ENCODE measurements at regions not wholly inside any gene's neighbourhood (a gene's known extent, or its start where the extent isn't known, plus 50 kb on each side); places are given as distances from the start of the nearest gene placed in this dataset.

DNA sequence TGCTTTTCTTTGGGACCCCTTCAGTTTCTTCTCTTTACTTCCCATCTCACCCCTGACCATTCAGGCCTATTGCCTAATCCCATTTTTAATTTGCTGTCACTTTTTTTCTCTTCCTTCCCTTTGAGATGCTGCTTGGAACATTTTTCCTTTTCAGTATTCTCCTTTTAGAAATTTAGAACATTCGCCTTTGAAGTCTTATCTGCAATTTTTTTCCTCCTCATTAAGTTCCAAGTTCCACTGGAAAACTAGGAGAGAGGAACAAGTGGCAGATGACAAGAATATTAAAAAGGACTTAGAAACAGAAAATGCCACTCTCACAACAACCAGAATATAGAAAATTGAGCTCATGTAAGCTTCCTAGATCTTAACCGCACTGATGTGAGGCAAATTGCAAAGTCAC, 126.6 kb downstream of the PSMG1 start:
- DNase-seq (ENCODE audit: low spot score) = no peak

DNA sequence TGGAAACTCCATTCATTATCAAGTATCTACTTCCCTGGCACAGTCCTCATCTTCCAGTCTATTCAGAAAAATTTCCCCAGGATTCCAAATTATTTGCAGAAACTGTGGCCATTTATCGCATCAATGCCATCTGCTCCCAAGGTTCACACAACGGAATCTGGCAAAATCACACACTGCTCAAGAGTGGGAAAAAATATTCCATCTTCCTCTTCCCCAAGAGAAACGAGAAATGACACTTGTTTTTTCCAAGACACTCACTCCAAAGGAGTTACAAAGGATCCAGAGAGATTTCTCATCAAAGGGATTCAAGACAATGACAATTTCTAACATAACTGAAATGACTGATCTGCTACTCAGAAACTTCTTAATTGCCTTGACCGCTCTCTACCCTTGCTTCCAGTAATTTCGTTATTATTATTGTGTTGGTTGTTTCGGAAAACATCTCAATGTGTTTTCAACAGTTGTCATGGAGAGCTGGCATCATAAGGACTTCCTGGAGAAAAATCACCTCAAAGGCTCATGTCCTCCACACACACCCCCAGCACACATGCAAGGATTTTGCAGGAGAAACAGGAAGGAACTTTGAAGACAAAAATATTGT, 128.0 kb downstream of the PSMG1 start:
- no peak for DNase-seq (ENCODE audit: low spot score)

DNA sequence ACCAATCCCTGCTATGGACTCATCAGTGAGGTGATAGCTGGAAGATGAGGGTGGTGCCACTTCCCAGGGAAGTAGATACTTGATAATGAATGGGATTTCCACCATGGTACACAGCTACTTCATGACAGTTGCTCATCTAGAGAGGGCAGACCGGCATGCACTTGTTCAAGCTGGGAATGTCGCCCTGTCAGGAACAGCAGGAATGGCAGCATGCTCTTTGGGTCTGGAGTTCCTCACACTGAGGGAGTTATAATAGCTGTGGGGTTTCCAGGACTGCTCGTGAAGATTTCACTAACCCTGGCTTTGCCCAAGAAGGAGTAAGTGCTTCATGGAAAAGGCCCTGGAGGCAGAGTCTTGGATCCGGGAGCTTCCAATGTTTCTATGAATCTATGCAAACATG, 129.2 kb downstream of the PSMG1 start:
- DNase-seq (ENCODE audit: low spot score) = no peak

DNA sequence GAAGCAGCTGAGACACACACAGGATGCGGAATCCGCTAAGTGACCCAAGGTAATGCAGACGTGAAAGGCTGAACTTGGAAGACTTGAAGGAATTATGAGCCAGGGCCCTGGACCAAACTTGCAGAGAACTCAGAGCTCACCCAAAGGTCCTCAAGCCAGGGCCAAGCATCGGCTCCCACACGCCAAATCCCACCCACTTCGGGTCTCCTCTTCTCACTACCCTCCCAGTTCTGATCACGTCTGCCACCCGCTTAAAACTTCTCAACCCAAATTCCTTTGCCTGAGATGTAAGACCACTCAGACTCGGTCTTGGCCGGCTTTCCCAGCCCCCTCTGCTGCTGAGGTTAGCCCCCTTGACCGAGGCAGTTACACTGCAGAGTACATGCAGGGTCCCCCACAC, 130.1 kb downstream of the PSMG1 start:
- no peak for DNase-seq (ENCODE audit: low spot score)

DNA sequence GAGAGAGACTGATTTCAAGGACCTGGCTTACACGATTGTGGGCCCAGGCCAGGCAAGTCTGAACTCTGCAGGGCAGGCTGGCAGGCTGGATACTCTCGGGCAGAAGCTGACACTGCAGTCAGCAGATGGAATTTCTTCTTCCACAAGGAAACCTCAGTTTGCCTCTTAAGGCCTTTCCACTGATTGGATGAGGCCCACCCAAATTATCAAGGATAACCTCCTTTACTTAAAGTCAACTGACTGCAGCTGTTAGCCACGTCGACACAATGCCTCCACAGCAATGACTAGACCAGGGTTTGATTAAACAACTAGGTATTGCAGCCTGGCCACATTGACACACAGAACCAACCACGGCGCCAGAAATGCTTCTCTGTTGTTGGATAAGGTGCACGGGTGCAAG, 130.5 kb downstream of the PSMG1 start:
- no peak for DNase-seq (ENCODE audit: low spot score)

DNA sequence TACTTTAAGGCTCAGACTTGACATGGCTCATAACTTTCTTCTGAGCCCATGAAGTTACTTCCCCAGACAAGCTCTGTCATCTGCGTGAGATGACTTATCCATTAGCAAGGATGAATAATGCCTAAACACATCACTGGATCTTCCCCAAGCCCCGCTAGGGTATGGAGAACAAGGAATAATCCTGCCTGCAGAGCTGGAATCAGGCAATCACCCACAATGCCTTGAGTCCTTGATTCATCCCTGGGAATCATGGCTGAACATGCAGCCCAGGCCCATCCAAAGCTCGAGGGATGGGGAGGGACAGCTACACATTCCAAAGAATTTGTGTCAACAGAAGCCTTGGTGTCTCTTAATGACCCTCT, 131.7 kb downstream of the PSMG1 start:
- no peak for DNase-seq (ENCODE audit: low spot score)

DNA sequence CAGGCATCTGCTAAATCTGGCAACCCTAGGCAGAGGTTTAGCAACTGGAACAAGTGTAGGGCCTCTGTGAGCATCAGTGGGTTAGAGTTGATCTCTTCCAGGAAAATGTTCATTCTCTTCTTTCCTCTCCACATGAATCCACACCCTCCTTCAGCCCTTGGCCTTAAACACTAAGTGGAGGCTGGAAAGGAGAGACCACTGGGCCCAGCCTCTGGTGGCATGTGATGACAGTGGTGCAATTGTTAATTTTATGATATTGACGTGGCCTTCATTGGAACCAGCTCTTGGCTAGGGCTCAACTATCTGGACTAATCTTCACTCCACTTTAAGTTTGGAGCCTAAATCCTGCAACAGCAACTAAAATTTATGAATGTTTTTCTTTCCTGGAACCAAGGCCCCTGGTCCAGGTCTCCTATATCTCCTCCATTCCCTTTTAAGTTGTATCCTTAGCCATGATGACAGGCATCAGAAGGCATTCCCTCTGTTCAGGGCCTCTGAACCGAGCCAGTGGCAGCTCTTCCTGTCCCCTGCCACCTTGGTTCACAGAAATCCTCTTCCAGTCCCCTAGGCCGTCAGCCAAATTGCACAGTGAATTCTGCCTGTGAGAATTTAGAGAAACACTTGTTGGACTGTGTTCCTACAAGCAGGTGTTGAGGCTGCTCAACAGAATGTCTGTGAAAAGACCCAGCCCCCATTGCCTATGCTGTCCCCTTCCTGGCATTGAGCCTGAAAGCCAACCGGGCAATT, 132.2 kb downstream of the PSMG1 start:
- no peak for DNase-seq (ENCODE audit: low spot score)

DNA sequence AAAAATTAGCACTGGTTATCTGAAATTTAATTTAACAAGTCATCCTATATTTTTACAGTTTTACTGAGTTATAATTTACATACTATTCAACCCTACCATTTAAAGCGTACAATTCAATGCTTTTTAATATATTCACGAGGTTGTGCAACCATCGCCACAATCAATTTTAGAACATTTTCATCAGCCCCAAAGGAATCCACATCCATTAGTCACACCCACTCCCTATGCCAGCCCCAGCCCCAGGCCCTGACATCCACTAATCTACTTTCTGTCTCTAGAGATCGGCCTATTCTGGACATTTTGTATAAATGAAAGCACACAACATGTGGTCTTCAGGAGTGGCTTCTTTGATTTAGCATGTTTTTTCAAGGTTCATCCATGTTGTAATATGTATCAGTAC, 134.7 kb downstream of the PSMG1 start:
- DNase-seq (ENCODE audit: low spot score) = no peak

DNA sequence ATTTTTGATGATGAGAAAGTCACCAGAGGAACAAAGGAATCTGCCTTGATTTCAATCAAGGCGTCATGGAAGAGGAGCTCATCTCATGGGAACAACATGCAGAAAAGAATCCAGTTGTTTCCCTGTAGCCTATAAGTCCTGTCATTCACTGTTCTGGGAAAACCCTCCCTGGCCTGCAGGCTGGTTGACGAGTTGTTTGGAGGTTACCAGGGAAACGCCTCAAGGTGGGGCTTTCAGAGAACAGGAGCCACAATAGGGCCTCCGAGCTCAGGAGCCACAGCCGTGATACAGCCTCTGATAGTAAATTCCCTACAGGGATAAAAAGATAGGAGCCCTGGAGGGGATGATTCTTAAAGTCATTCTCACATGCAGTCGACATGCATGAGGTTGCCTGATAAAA, 135.2 kb downstream of the PSMG1 start:
- DNase-seq (ENCODE audit: low spot score) = peak; percentile 91

DNA sequence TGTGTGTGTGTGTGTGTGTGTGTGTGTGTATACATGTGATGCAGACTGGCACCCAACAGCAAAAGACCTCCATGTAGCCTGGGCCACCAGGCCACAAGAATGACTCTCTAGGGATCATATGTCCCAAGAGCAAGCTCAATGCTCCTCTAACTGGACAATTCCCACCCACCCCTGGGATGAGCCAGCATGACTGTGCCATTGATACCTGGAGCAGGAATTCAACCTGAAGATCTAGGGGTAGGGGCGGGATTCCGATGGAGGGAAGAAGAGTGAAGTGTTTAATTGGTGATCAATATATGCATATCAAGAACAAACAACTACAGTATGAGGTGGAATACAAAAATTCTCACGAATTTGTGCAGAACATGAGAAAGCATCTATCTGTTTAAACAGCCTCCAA, 136.2 kb downstream of the PSMG1 start:
- no peak for DNase-seq (ENCODE audit: low spot score)

DNA sequence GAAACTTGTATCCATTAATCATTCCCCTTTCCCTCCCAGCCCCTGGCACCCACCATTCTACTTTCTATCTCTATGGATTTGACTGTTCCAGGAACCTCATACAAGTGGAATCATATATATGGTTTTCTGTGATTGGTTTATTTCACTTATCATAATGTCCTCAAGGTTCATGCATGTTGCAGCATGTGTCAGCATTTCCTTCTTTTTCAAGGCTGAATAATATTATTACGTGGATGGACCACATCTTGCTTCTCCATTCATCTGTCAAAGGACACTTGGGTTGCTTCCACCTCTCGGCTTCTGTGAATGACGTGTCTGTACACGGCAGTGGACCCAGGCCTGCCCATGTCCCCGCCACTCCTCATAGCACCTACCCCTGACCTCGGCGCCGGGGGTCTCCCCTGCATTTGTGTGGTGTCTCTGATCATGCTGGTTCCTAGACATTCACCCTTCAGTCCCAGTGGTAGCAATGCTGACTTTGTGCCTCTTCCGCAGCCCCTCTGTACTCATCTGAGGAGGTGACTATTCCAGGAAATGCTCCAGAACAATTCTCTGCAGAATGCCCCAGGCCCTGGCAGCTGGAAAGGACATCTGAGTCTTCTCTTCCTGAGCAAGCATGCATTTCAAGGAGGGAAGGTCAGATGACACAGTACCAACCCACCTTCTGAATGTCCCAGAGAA, 136.9 kb downstream of the PSMG1 start:
- no peak for DNase-seq (ENCODE audit: low spot score)

DNA sequence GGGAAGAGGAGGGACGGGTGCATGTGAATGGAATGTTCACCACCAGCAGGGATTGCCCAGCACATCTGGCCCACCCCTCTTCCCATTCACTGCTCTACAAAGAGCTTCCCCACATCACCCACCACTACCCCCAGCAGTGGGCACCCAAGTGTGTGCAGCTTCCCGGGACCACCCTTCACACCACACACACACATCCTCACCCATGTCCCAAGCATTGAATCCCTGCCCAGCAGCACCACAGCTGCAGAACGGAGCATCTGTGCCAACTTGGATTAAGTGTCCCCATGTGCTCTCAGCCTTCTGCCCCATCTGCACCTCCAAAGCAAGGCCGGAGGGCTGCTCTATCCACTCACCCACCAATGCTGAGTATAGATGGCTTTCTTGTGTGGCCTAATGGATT, 141.4 kb downstream of the PSMG1 start:
- no peak for DNase-seq (ENCODE audit: low spot score)

DNA sequence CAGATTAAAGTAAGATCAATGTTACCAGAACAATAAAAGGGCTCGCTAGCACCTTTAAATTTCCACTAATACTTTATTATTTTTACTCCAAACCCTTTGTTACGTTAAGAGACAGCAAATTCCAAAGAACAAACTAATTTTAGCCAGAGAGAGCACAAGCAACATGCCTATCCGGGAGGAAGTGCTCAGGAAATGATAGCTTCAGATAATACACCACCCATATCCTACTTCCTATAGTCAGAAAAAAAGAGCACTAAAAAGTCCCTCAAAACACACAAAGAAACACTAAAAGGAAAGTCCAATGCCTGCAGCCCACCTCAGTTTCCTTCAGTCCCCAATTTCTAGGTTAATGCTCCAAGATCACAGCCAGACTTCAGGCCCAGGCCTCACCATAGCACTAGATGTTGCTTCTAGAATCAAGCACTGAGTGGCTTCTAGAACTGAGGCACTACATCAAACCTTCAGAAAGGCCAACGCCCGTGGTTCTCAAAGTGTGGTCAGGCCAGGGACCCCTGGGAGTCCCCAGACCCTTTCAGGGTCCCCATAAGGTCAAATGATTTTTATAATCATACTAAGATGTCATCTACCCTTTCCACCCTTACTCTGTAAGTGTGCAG, 142.6 kb downstream of the PSMG1 start:
- no peak for DNase-seq (ENCODE audit: low spot score)

DNA sequence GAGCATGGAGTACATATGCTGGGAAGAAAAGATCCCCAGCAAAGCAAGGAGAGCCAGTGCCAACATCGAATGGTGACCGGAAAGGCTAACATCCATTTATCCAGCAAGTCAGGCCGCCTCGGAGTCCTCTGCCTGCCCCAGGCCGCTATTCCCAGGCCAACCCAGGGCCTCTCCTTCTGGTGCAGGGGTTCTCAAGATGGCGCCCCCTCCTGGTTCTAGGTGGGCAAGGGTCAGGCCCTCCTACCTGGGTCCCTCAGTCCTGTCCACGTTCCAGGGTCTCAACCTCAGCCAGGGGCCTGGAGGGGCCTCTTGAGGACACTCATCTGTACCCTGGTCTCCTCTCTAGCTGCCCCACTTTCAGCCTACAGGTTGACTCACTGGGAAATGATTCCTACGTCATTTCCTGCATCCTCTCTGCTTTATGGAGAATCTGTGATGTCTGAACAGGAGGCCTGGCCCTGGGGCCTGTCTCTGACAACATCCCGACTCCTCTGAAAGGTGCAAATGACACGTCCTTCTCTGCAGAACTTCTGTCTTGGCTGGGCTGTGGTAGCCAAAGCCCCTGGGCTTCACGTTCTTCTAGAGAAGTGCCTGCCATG, 145.3 kb downstream of the PSMG1 start:
- DNase-seq (ENCODE audit: low spot score) = no peak

DNA sequence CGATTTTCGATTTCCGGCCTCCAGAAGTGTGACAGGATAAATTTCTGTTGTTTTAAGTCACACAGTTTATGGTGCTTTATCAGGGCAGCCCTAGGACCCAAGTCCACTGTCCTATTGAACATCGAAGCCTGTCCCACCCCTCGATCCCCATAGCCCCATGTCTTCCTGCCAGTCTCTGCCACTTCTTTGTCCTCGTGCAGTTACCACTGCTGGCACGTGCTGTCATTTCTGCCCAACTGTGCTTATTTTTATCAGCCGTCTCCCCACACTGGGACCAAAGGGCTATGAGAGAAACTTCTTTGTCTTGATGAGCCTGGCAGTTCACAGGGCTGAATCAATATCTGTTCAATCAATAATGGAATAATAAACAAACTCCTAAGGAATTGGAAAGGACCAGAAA, 146.7 kb downstream of the PSMG1 start:
- no peak for DNase-seq (ENCODE audit: low spot score)

DNA sequence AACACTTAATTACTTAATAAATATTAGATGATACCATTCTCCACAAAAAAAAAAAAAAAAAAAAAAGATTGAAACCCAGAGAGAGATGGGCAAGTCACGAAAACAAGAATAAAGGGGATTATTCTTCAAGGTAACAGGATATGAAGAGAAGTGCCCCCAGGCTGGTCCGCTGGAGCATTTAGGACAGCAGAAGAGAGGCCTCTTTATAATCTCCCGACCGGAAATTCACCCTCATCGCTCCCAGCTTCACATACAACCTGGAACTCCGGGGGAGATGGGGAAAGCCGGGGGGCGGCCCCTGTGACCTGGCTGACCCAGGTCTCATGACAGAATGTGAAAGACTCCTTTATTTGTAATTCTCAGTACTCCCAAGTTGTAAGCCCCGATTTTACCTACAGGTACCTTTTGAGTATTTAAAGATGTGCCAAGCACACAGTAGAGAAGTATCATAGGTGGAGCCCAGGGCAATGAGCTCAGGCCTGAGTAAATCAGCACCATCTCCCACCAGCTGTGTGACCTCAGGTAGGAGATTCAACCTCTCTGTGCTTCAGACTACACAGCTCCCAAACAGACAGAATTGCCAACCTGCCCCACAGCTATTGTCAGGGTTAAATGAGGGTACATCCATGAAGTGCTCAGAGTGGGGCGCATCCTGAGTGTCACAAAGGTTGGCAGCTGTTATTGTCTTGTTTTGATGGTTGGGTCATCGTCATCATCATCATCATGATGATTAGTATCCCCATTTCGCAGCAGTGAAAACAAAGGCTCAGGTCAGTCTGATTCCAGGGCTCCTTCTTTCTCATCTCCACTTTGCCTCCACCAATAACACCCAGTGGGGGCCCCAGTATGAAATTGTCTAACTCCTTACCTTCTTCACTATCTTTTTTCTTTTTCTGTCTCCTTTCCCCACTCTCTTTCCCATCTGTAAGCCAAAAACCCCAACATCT, 148.4 kb downstream of the PSMG1 start:
- no peak for DNase-seq (ENCODE audit: low spot score)

DNA sequence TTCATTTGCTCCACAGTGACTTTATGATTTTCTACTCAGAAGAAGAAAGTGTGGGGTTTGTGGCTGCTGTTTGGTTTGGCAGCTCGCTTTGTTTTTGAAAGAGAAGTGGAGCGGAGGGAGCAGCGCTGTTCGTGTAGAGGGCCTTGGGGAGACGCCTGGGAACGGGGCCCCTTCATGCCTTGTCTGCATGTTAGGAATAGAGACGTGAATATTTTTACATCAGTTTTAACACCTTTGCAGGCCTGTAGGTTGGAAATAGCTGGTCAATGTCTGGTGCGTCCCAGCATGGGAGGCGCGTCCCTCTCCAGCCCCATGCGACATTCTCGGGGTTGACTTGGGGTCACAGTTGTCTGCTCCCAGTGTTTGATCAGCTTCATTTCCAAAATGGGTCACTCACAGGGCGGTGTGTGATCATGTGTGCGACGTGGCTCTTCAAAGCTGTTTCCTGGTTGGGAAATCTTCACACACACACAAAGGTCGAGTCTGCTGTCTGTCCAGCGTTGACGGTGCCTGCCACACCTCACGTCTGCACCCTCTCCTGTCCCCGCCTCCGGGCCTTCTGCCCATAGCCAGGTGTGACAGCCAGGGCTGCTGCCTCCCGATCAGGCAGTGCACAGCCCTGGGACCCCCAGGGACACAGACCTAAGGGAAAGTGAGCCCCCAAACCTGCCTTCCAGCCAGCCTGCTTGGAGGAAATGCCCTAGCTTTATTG, 149.2 kb downstream of the PSMG1 start:
- DNase-seq (ENCODE audit: low spot score) = peak; percentile 83

DNA sequence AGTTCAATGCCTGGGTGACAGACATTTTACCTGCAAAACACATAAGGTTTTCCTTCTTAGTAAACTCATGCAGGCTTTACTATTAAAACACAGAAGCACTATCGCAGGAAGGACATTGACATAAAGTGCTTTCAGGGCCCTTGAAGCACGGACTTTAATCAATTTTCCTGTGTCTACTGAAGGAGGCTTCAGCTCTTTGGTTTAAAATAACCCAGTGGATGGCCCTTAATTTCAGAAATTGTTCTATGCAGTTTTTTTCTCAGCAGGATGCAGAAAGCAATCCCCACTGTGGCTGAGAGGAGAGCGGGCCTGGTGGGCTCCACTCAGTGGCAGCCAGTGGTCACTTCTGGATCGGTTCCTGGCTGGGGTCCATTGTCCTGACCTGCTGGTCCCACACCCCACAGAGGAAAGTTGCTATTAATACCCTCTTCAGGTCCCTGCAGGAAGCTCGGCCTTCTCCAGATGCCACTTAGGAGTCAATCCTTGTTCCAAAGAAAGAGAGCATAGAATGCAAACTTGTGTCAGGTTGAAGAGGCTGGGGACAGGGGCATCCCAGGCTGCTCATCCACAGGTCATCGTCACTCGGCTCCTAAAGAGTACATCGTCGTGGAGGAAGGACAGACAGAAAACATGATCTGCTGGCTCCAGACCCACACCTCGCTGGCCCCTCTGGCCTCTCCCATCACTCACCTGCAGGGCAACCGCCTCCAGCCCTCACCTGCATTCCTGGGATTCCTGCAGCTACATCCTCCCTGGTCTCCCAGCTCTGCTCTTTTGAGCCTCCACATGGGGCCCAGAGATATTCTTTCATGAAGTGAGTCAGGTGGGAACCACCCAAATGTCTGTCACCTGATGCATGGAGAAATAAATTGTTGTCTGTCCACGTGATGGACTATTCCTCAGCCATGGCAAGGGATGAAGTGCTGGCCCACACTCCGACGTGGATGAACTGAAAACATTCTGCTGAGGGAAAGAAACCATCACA, 153.1 kb downstream of the PSMG1 start:
- DNase-seq (ENCODE audit: low spot score) = no peak

DNA sequence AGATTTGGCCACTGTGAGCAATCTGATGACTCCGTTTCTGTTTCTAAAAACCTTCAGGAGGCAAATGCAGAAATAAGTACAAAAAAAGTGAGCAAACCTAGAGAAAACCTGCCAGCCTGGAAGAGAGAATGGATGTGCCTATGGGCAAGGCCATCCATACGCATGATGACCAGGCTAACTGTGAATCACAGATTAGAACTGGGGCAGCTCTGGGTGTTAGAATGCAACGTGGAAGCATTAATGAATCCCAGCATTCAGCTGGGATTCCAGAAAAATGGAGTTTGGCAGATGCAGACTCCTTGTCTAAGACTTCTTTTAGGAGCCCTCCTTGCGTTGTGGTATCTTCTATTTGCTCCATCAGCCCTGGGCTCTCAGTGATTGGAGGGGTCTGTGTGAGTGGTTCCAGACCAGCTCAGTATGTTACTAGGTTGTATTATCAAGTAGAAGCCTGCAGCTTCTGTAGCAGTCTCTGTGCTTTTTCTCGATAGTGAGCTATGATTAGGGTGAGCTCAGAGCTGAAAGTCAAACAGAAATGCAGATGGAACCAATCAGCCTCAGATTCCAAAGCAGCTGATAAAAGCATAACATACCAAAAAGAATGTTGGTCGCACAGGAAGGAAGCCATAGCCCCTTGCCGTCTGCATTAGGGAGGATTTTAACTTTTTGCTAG, 154.0 kb downstream of the PSMG1 start:
- no peak for DNase-seq (ENCODE audit: low spot score)

Measured in HT-29 (cell line).